GM19238 (cell line): ENCODE measurements at regions not wholly inside any gene's neighbourhood (a gene's known extent, or its start where the extent isn't known, plus 50 kb on each side); places are given as distances from the start of the nearest gene placed in this dataset.

Experiments used
- DNase-seq: peaks from one replicate; pipeline ENCODE4 v3.0.0; 2011; ENCODE audit warnings: low spot score; ENCODE audit not compliant: insufficient read length

- DNase-seq: no peak
Observed at GRCh38 chr7:52071744-52072143, 755.1 kb upstream of the COBL start.

GRCh38 chr7:52064493-52064892 is 747.9 kb upstream of the COBL start:
- no peak for DNase-seq

- no peak for DNase-seq
Observed at GRCh38 chr7:52061666-52062065, 745.1 kb upstream of the COBL start.

GRCh38 chr7:52053525-52053924 is 736.9 kb upstream of the COBL start:
- DNase-seq: no peak

GRCh38 chr7:52030722-52031121 is 714.1 kb upstream of the COBL start:
- no peak for DNase-seq

GRCh38 chr7:52026140-52026539 is 709.5 kb upstream of the COBL start:
- no peak for DNase-seq

- DNase-seq: no peak
Observed at GRCh38 chr7:52021343-52021742, 704.7 kb upstream of the COBL start.

- no peak for DNase-seq
Observed at GRCh38 chr7:52018680-52019054, 702.1 kb upstream of the COBL start.

GRCh38 chr7:52017802-52018679 is 701.4 kb upstream of the COBL start:
- no peak for DNase-seq

- DNase-seq: no peak
Observed at GRCh38 chr7:52009181-52009580, 692.6 kb upstream of the COBL start.

- DNase-seq: no peak
Observed at GRCh38 chr7:52006674-52007073, 690.1 kb upstream of the COBL start.

- no peak for DNase-seq
Observed at GRCh38 chr7:52005613-52006012, 689.0 kb upstream of the COBL start.

- DNase-seq: no peak
Observed at GRCh38 chr7:51995596-51996179, 679.1 kb upstream of the COBL start.

GRCh38 chr7:51982653-51983052 is 666.0 kb upstream of the COBL start:
- no peak for DNase-seq

- no peak for DNase-seq
Observed at GRCh38 chr7:51980812-51981211, 664.2 kb upstream of the COBL start.

- no peak for DNase-seq
Observed at GRCh38 chr7:51980313-51980712, 663.7 kb upstream of the COBL start.

GRCh38 chr7:51977913-51978312 is 661.3 kb upstream of the COBL start:
- no peak for DNase-seq

GRCh38 chr7:51973939-51974338 is 657.3 kb upstream of the COBL start:
- DNase-seq: no peak

- no peak for DNase-seq
Observed at GRCh38 chr7:51973071-51973470, 656.5 kb upstream of the COBL start.

- no peak for DNase-seq
Observed at GRCh38 chr7:51970961-51971665, 654.5 kb upstream of the COBL start.

GRCh38 chr7:51968461-51968860 is 651.9 kb upstream of the COBL start:
- no peak for DNase-seq

- DNase-seq: no peak
Observed at GRCh38 chr7:51965454-51965853, 648.8 kb upstream of the COBL start.
